ENCODE measurements at regions not wholly inside any gene's neighbourhood (a gene's known extent, or its start where the extent isn't known, plus 50 kb on each side); places are given as distances from the start of the nearest gene placed in this dataset.
"Not testable (repeated sequence)": the region's sequence is repeated elsewhere in the genome, so short reads cannot be mapped to it uniquely, and the experiment has no call there.

- DNase-seq, result no peak
Measured at GRCh38 chr10:53315709-53316108, 543.1 kb upstream of the MBL2 start.

DNA sequence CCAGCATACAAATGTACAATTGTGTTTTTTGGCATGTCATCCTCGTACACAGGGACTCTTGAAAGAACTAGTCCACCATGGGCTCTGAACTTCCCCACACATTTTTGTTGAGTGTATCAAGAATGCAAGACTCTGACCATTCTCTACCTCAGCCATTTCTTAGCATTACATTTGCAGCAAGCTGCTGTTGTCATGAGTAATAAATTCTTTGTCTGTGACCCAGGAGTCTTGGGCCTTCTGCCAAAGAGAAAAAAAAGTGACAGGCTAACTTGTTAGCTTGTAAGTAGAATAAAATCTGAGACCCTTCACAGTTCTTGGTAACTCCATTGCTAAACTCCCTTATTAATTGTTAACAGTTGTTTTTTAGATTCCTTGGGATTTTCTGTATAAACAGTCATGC is 542.3 kb upstream of the MBL2 start:
- no peak for DNase-seq

DNA sequence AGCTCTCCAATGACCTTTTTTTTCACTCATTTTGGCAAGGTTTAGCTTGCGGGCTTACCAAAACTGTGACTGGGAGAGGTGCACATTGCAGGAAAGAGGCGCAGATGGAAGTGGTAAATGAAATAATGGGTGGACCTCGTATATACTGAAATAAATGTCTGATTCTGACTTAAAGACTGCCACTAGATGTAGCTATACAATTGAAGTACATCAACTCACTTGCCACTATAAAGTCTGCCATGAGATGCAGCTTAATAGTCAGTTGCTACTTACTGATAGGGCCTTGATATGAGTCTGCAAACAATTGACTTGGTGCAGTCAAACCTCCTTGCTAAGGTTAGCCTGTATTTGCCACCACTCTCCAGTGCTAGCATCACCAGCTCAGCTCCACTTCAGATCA is 525.9 kb upstream of the MBL2 start:
- no peak for DNase-seq

DNA sequence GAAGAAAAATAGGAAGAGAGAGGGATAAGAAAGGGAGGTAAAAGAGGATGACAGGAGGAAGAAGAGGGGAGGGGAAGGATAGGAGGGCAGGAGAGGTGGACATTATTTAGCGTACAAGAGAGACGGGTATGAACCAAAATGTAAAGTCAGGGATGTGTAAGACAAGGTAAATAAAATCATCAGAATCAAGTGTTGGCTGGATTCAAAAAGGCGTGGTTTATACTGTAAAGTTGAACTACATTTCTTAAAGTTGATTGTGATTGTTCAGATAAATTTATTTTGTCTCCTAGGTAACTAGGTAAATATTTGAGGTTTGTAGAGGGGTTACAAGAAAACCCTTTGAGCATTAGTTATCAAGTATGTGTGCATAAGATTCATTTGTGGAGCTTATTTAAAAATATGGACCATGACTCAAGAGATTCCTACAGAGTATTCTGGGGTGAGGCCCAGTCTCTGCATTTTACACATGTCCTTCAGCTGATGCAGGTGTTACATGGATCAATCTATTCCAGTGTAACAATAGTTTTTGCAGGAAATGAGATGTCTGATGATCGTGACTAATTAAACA is 512.1 kb upstream of the MBL2 start:
- no peak for DNase-seq

DNA sequence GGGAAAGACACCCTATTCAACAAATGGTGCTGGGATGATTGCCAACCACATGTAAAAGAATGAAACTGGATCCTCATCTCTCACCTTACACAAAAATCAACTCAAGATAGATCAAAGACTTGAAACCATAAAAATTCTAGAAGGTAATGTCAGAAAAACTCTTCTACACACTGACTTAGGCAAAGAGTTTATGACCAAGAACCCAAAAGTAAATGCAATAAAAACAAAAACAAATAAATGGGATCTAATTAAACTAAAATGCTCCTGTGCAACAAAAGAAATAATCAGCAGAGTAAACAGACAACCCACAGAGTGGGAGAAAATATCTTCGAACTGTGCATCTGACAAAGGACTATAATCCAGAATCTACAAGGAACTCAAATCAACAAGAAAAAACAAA is 504.2 kb upstream of the MBL2 start:
- DNase-seq, result no peak

- no peak for DNase-seq
Measured at GRCh38 chr10:53269482-53269881, 496.9 kb upstream of the MBL2 start.

DNA sequence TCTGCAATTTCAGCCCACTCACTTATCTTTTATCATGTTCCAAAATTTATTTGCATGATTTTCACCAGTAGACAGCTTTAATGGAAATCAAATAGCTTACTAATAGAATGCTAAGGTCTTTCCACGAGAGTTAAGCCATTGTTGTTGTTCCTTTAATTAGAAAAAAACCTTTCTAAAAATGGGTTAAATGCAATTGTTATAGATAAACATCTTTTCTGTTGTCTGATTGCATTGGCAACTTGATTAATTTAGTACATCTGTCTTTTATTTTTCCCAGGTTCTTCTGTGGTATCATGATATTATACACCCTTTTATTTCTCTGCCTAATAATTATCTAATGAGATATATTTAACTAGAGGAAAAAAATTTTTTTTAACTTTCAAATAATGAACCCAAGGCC is 487.6 kb upstream of the MBL2 start:
- DNase-seq, result no peak

DNA sequence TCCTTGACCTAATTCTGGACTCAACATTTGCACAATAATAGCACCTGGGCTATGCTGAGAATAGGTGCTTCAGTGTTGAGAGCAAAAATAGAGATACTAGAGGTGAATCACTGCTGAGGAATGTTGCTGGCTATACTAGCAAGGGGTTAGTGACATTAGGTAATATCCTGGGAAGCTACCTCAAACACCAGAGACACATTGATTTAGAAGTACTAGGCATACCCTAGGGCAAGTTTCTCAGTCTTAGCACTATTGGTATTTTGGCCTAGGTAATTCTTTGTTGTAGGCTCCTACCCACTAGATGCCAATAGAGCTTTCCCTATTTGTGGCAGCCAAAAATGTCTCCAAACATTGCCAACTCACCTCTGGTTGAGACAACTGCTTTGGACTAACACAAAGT is 484.0 kb upstream of the MBL2 start:
- DNase-seq, result no peak

- no peak for DNase-seq
Measured at GRCh38 chr10:53255661-53256205, 483.1 kb upstream of the MBL2 start.

DNA sequence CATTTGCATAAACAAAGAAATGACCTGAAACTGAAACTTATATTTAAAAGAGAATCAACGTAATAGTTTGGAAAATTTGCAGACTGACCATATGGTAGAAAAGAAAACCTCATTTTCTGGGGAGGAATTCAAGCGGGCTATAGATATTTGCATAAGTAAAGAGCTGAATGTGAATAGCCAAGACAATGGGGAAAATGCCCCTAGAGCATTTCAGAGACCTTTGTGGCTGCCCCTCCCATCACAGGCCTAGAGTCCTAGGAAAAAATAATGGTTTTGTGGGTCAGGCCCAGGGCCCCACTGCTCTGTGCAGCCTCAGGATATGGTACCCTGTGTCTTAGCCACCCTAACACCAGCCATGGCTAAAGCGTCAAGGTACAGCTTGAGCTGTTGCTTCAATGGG is 480.6 kb upstream of the MBL2 start:
- no peak for DNase-seq

GRCh38 chr10:53239873-53240272 is 467.3 kb upstream of the MBL2 start:
- no peak for DNase-seq

DNA sequence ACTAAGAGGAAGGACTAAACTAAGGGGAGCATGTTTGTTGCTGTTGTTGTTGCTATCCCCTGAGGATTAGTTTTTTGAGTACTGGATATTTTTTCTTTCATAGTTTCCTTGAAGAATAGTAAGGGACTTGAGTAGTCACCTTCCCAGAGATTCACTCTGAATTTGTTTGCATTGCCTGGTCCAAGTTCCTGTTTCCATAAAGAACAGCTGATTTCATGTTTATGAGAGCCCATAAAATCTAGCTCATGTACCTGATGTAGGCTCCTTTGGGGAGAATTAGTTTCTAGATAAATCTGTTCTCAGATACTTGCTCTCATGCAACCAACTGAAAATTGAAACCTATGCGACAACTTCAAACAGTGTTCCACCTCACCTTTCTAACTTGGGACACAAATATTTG is 464.4 kb upstream of the MBL2 start:
- DNase-seq, result no peak

GRCh38 chr10:53233749-53234148 is 461.2 kb upstream of the MBL2 start:
- DNase-seq, result no peak

GRCh38 chr10:53230651-53231050 is 458.1 kb upstream of the MBL2 start:
- no peak for DNase-seq

GRCh38 chr10:53223851-53224250 is 451.3 kb upstream of the MBL2 start:
- no peak for DNase-seq

DNA sequence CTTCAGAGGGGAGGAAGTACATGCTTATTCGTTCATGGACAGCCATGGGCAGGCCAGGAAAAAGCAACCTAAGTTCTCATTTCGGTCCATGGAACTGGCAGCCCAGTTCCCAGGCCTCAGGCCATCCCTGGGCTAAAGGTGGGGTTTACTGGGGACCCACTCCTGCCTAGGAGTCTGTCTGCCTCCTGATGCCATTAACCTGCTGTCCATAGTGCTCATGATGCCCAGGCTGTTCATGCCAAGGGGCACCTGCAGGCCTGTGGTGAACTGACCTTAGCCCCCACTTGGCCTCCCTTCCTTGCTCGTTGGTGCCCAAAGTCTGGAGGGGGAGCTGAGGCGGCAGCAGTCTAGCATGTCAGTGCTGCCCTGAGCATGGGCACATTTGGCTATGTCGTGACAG is 450.2 kb upstream of the MBL2 start:
- DNase-seq, result no peak

GRCh38 chr10:53209944-53210611 is 437.5 kb upstream of the MBL2 start:
- no peak for DNase-seq

GRCh38 chr10:53183733-53184132 is 411.1 kb upstream of the MBL2 start:
- no peak for DNase-seq

- no peak for DNase-seq
Measured at GRCh38 chr10:53177468-53177867, 404.9 kb upstream of the MBL2 start.

GRCh38 chr10:53166325-53166724 is 393.7 kb upstream of the MBL2 start:
- DNase-seq, result no peak

GRCh38 chr10:53162856-53163255 is 390.3 kb upstream of the MBL2 start:
- no peak for DNase-seq

- no peak for DNase-seq
Measured at GRCh38 chr10:53161231-53161630, 388.6 kb upstream of the MBL2 start.

DNA sequence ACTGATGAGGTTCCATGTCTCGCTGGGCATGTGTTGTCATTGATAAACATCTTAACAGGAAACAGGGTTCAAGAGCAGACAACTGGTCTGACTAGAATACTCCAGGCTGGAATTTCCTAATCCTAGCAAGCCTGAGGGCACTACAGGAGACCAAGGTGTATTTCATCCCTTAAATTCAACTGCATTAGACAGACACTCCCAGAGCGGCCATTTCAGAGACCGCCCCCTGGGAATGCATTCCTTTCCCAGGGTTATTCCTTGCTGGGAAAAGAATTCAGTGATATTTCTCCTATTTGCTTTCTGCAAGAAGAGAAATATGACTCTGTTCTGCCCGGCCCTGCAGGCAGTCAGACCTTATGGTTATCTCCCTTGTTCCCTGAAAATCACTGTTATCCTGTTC is 383.1 kb upstream of the MBL2 start:
- not testable (repeated sequence) for DNase-seq

GRCh38 chr10:53153831-53154230 is 381.2 kb upstream of the MBL2 start:
- DNase-seq, result no peak

GRCh38 chr10:53140506-53140905 is 367.9 kb upstream of the MBL2 start:
- no peak for DNase-seq

Data from CD4-positive, alpha-beta T cell treated with Interleukin-1 beta for 1 hour (primary cell).